Urinary bladder (tissue), 3 donors: ENCODE measurements at regions not wholly inside any gene's neighbourhood (a gene's known extent, or its start where the extent isn't known, plus 50 kb on each side); places are given as distances from the start of the nearest gene placed in this dataset.
A peak's percentile ranks its signal among the peaks of the same experiment; 100 is the strongest.

ENCODE experiments used
- DNase-seq: peaks from one replicate; pipeline ENCODE4 v3.0.0-alpha.2; 2015; ENCODE audit errors: extremely low spot score
- H3K27ac ChIP-seq: one replicate; pipeline ENCODE4 v1.5.1; 2013; ENCODE audit warnings: low read depth, mild to moderate bottlenecking, moderate library complexity
- H3K36me3 ChIP-seq: one replicate; pipeline ENCODE4 v1.6.1; 2013; ENCODE audit warnings: mild to moderate bottlenecking, moderate library complexity; ENCODE audit not compliant: insufficient read depth
- H3K4me1 ChIP-seq: one replicate; pipeline ENCODE4 v1.6.1; 2013; ENCODE audit warnings: mild to moderate bottlenecking, moderate library complexity; ENCODE audit not compliant: insufficient read depth
- H3K4me3 ChIP-seq: one replicate; pipeline ENCODE4 v1.5.1; 2013; ENCODE audit warnings: low read depth, low read length
- WGBS: extraction: QIAGEN DNeasy Blood & Tissue Kit; methylation state at CpG from one replicate; pipeline ENCODE4 v1.1.7; 2013; 5-methylcytosine and 5-hydroxymethylcytosine counted together
- donor health status: healthy with polysubstance abuse.
- donor health status: healthy.

DNA sequence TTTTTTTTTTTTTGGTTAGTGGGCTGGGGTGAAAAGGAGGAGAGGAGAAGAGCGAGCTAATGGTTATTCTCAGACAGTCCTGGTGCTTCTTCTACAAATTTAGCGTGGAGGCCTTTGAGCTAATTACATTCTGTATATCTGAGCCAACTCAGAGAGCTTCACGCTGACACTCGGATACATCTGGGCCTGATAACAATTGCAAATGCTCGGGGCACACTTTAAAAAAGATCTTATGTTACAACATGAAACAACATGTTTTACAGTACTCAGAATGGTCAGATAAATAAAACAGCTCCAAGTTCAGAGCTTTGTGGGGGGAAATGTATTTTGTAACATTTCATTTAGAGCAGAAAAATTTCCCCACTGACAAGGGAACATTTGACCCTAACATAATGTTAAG, 966.9 kb upstream of the NR2F2 start:
- H3K4me3 ChIP-seq: no peak overlapping the region
- no peaks in the 10 kb centered on the region for H3K36me3 ChIP-seq
- DNase-seq: no peak
- no peaks in the 10 kb centered on the region for H3K4me1 ChIP-seq
- WGBS: 31% methylated on average over 5 of the region's 5 CpGs
- no peak overlapping the region for H3K27ac ChIP-seq

DNA sequence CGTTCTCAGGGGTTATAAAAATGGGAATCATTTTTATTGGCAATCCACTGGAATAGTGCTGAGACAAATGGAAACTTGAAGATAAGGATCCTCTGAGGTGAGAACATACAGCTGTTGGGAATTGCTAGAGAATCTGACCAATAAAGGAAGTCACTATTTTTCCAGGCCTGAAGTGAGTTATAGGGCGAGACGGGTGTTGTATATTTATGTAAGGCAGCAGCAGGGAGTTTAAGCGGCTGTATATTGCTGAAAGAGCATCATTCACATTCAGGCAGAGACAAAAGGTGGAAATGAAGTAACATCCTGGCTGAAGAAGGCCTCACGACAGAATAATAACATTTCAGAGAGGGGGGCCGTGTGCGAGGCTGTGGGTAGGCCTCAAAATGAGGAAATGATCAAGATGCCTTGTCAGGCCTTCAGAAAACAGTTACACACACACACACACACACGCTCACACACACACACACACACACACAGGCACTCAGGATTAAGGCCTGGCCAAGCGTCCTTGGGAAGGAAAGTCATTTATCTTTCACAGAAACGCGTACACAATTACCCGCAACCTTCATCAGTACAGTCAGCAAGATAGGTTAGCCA, 964.9 kb upstream of the NR2F2 start:
- peak; percentile 71 for DNase-seq
- Histone ChIP-seq H3K36me3 (no peaks in the 10 kb centered on the region), H3K27ac (no peak overlapping the region), H3K4me1 (no peaks in the 10 kb centered on the region), H3K4me3 (no peak overlapping the region)
- WGBS: 41% methylated on average over 12 of the region's 12 CpGs

DNA sequence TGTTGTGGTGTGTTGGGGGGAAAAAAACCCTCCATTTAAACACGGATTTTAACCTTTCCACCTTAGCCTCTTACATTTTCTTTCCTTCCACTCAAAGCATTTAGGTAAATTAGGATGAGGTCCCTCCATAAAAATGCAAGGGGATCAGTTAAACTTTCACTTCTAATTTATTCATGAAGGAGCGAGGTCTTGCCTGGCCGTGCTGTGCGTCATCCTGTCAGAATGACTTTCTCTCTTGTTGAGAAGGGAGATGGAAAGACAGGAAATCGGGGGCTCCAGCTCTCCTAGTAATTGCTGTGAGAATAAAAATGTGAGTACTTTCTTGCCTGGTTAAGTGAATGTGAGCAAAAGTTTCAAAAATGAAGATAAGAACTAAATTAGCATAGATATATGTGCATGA, 962.3 kb upstream of the NR2F2 start:
- H3K27ac ChIP-seq: no peak overlapping the region
- H3K4me1 ChIP-seq: no peaks in the 10 kb centered on the region
- H3K4me3 ChIP-seq: no peak overlapping the region
- no peaks in the 10 kb centered on the region for H3K36me3 ChIP-seq
- 82% methylated on average over 5 of the region's 5 CpGs for WGBS
- DNase-seq: no peak

DNA sequence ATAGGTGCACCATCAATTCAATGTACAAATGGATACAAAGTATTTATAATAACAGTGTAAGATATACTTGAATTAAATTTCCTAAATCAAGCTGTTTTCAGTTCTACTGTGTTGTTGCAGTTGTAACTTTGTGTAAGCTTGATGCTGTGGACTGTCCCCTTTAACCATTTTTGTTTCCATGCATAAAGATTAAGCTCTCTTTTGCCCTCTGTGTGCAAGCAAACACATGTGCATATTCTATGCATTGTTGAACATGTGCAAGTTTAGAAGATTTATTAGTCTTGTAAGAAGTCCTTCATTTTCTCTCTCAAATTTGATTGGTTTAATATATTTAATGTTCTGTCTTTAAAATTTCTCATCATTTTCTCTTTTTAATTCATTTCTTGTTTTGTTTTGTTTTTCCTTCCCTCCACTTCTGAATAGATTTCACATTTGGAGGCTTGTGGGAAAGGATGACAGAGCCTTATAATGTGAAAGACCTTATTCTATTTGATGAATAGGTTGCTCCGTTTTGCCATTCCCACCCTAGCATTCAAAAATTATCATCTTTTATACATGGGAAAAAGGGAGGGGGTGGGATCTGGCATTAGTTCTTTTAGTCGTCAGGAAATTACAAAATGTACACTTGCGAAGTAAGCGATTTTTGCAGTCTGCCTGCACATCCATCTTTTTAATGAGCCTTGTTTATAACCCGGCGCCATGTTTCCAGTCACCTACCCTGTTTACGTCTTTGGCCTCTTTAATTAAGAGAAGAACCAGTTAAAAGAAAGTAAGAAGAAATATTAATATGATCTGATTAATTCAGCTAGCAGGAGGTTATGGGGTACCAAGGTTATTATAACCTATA, 961.5 kb upstream of the NR2F2 start:
- H3K4me3 ChIP-seq: no peak overlapping the region
- WGBS: 93% methylated on average over 7 of the region's 7 CpGs
- H3K36me3 ChIP-seq: no peaks in the 10 kb centered on the region
- DNase-seq: no peak
- H3K27ac ChIP-seq: no peak overlapping the region
- no peaks in the 10 kb centered on the region for H3K4me1 ChIP-seq

DNA sequence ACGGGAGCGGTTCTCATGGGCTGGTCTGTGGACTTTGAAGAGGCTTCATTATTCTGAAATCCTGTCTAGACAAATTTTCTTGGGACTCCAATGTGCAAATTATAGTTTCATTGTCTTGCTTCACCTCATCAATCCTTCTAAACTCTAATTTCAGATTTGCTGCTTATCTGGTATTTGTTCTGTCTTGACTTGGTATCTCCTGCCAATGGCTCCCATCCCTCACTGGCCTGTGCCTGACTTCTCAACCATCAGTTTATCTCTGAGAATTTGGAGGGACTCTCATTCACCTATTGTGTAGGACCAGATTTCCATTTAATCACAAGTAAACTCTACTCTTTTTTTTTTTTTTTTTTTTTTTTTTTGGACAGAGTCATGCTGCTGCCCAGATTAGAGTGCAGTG, 960.2 kb upstream of the NR2F2 start:
- Histone ChIP-seq H3K4me3 (no peak overlapping the region), H3K4me1 (no peaks in the 10 kb centered on the region), H3K36me3 (no peaks in the 10 kb centered on the region), H3K27ac (no peak overlapping the region)
- DNase-seq: no peak
- 97% methylated on average over 2 of the region's 2 CpGs for WGBS

DNA sequence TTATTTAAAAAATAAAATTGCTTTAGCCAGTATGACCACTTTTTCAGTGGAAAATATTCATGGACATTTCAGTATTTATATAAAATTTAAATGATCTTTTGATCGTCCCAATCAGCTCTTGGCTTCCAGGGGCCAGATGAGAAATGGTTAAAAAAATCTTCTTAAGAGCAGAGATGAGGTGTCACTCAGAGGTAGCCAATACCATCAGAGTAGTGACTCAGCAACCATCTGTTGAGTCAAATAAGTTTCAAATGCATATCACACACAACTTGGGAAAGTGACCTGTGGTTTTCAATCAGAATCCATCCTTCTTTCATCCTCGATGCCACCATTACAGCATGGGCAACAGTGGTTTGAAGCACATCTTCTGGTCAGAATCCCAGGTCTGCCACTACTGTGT, 958.8 kb upstream of the NR2F2 start:
- Histone ChIP-seq H3K36me3 (no peaks in the 10 kb centered on the region), H3K4me1 (no peaks in the 10 kb centered on the region), H3K4me3 (no peak overlapping the region), H3K27ac (no peak overlapping the region)
- 89% methylated on average over 2 of the region's 2 CpGs for WGBS
- no peak for DNase-seq

DNA sequence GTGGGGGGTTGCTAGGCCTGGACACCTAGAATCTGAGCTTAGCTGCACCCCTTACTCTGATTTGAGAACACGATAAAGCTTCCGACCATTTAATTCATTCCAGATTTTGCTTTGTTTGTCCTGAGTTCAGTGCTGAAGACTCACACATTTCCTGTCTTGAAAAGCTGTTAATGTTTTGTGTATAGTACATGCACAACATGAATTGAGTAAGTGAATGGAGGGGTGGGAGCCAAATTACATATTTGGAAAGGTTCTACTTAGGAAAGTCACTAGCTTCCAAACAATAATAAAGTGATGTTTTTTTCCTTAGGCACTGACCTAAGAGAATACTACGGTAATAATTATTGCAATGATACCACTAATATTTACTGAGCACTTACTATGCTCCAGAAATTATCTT, 955.2 kb upstream of the NR2F2 start:
- 81% methylated on average over 3 of the region's 3 CpGs for WGBS
- no peaks in the 10 kb centered on the region for H3K36me3 ChIP-seq
- H3K4me1 ChIP-seq: no peaks in the 10 kb centered on the region
- H3K4me3 ChIP-seq: no peak overlapping the region
- no peak for DNase-seq
- no peak overlapping the region for H3K27ac ChIP-seq

DNA sequence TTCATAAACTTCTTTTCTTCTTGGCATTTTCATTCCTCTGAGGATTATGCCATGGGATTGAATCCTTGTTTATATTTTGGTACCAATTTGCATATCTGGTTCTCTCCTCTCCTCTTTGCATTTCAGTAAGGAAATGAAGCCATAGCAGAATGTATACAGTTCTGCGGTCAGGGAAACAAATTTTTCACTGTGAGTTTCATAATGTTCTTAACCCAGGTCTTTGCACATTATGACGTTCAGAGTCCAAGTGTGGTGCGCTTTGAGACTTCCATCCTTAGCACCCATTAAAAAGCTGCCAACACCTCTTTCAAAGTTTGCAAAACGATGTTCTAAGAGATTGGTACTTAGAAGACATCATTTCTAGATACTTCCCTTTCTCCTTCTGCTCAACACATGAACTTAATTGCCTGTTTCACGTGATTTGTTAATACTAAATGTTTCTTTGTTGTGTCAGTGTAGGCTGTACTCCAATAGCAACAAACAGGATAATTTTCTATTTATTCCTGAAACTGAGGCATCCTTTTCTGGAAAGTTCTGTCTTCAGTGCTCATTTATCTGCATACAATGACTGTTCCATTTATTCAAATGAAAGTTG, 953.1 kb upstream of the NR2F2 start:
- Histone ChIP-seq H3K27ac (no peak overlapping the region), H3K4me1 (no peaks in the 10 kb centered on the region), H3K4me3 (no peak overlapping the region), H3K36me3 (no peaks in the 10 kb centered on the region)
- 81% methylated on average over 5 of the region's 5 CpGs for WGBS
- no peak for DNase-seq

DNA sequence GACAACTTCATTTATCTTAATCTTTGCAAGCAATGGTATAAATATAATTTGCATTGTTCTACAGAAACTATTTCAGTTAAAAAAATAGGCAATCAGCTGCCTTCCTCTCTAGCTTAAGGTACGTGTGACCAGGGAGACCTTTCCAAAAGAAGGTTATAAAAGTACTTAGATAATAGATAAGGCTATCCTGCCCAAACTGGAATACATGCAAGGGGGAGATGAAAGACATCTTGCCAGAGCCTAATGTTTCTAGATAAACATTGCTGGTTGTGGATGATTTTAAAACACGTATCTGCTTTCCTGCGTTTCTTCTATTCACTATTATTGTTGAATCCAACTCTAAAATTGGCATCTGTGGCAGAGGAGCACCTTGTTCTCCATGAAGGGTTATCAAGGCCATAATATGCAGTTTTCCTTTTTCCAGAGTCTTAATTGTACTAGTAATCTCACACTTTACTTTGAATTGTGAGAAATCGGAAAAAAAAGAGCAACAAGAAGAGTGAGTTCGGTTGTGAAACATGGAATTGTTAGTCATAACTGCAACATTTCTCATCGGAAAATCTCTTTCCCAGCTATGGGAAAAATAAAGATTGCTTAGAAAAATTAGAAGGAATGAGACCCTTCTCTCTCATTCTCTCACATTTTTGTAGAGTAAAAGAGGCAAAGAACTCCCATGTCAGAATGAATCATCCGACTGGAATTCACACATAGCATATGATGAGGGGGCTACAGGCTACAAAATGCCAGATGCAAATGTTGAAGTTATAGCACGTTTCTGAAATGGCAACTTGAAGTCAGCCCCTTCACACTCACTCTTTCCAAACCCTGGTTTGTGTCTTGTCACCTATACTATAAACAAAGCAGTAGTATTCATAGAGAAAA, 936.1 kb upstream of the NR2F2 start:
- 26% methylated on average over 8 of the region's 8 CpGs for WGBS
- H3K36me3 ChIP-seq: no peaks in the 10 kb centered on the region
- H3K4me1 ChIP-seq: no peaks in the 10 kb centered on the region
- no peak overlapping the region for H3K27ac ChIP-seq
- DNase-seq: peak; percentile 29
- no peak overlapping the region for H3K4me3 ChIP-seq

DNA sequence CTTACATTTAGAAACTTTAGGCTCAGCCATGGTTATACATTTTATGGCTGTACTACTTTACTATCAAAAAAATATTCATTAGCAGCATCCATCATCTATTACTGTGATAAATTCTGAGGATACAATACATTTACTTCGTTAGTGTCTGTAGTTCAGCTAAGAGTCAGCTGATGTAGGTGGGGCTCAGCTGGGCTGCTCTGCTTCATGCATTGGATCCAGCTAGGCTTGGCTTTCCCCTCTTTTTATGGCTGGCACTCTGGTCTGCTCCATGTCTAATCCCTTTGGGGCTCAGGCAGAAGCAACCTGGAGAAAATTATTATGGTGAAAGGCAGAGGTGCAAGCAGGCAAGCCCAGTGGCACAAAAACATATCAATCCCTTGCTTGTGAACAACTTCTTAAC, 930.1 kb upstream of the NR2F2 start:
- Histone ChIP-seq H3K4me3 (no peak overlapping the region), H3K27ac (no peak overlapping the region), H3K36me3 (no peaks in the 10 kb centered on the region), H3K4me1 (no peaks in the 10 kb centered on the region)
- WGBS: 80% methylated on average over 1 of the region's 1 CpG
- no peak for DNase-seq

DNA sequence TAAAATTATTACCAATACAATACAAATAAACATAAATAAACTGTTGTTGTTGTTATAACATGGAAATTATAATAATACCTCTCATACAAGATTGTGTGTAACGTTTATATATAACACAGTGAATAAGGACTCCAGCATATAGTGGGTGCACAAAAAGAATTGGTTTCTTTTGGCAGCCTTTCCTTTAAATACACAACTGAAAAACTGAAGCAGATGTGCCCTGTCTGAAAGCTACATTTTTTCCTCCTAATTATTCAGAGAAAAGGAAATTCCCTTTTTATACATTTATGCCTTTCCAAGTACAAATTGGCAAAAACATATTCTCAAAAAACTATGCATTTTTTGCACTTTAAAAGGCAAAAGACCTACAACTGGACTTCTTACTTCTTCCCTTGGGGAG, 928.9 kb upstream of the NR2F2 start:
- H3K27ac ChIP-seq: no peak overlapping the region
- 61% methylated on average over 1 of the region's 1 CpG for whole genome bisulfite sequencing

DNA sequence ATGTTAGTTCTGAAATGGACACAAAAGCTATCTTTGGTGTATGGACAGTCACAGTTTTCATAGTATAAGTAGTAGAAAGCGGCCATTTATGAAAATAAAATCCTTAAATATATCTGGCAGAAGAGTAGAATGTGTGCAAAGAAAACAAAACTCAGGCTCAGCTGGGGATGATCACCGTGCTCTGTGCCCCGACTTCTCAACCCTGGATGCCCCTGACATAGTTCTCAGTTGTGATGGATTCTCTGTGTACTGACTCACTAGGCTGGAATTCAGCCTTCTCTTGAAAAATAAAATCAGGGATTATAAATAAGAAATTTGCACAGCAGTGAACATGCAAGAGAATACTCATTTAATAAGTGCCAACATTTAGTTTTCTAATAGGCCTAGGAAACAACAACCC, 925.1 kb upstream of the NR2F2 start:
- Histone ChIP-seq H3K36me3 (no peaks in the 10 kb centered on the region), H3K27ac (no peak overlapping the region), H3K4me3 (no peak overlapping the region), H3K4me1 (no peaks in the 10 kb centered on the region)
- WGBS: 73% methylated on average over 3 of the region's 3 CpGs
- no peak for DNase-seq

More for the DNA sequence above, 928.9 kb upstream of the NR2F2 start:
- DNase-seq: peak; percentile 10
- H3K36me3 ChIP-seq: no peaks in the 10 kb centered on the region
- H3K4me1 ChIP-seq: no peaks in the 10 kb centered on the region
- no peak overlapping the region for H3K4me3 ChIP-seq

DNA sequence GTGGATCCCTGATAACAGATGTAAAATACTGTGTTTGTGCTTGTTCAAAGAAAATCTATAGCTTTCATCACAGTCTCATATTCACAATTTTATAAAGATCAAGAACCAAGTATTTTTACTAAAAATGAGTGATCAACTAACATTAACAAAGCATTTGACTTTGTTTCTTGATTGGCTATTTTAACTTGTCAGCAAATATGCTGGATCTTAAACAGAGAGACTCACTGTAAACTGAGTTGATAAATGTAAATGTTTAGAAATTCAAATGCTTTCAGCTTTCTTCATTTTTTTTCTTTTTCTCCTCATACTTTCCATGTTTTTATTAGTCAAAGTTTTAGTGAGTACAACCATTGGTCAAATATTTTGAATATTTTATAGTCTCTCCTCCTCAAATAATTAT, 923.0 kb upstream of the NR2F2 start:
- Histone ChIP-seq H3K27ac (no peak overlapping the region), H3K4me3 (no peak overlapping the region), H3K36me3 (no peaks in the 10 kb centered on the region), H3K4me1 (no peaks in the 10 kb centered on the region)
- no peak for DNase-seq
